Body of pancreas (tissue), 4 donors: ENCODE measurements at regions not wholly inside any gene's neighbourhood (a gene's known extent, or its start where the extent isn't known, plus 50 kb on each side); places are given as distances from the start of the nearest gene placed in this dataset.

Source experiments
- POLR2A ChIP-seq, 3 donors: fragments of 450-650 bp; IDR thresholded peaks; one replicate each; pipeline ENCODE4 v1.6.1; 2016; ENCODE audit warnings: antibody characterized with exemption in 3 of 3, mild to moderate bottlenecking in 2 of 3
- TF ChIP-seq, protein P1 (sequence below), 7 experiments: fragments of 450-650 bp in 4 of 7; fragments of 200-600 bp in 3 of 7; sonication (generic) in 3 of 7; IDR thresholded peaks; one replicate each; pipeline ENCODE4 v1.5.1; 2016 to 2019; ENCODE audit warnings: antibody characterized with exemption in 7 of 7

DNA sequence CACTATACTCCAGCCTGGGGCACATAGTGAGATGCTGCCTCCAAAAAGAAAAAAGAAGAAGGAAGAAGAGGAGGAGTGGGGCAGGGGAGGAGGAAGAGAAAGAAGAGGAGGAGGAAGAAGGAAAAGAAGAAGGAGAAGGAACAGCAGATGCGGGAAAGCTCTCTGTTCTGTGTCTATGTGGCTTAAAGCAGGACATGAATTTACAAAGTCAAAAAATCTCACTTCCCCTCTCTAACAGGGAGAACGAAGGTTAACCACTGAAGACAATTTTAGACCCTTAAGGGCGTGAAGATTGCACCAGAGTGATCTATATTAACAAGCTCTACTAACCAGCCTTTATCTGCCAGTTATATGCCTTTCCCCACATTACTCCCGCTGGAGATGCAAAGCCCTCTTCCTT lies 258.9 kb downstream of the METTL4 start:
- TF ChIP-seq, protein P1, sequence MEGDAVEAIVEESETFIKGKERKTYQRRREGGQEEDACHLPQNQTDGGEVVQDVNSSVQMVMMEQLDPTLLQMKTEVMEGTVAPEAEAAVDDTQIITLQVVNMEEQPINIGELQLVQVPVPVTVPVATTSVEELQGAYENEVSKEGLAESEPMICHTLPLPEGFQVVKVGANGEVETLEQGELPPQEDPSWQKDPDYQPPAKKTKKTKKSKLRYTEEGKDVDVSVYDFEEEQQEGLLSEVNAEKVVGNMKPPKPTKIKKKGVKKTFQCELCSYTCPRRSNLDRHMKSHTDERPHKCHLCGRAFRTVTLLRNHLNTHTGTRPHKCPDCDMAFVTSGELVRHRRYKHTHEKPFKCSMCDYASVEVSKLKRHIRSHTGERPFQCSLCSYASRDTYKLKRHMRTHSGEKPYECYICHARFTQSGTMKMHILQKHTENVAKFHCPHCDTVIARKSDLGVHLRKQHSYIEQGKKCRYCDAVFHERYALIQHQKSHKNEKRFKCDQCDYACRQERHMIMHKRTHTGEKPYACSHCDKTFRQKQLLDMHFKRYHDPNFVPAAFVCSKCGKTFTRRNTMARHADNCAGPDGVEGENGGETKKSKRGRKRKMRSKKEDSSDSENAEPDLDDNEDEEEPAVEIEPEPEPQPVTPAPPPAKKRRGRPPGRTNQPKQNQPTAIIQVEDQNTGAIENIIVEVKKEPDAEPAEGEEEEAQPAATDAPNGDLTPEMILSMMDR (IDR thresholded peaks at IDR 0.05), result no peak
- no peak for TF ChIP-seq POLR2A (IDR thresholded peaks at IDR 0.05)
